ENCODE measurements at regions not wholly inside any gene's neighbourhood (a gene's known extent, or its start where the extent isn't known, plus 50 kb on each side); places are given as distances from the start of the nearest gene placed in this dataset.

- TF ChIP-seq, protein P1, sequence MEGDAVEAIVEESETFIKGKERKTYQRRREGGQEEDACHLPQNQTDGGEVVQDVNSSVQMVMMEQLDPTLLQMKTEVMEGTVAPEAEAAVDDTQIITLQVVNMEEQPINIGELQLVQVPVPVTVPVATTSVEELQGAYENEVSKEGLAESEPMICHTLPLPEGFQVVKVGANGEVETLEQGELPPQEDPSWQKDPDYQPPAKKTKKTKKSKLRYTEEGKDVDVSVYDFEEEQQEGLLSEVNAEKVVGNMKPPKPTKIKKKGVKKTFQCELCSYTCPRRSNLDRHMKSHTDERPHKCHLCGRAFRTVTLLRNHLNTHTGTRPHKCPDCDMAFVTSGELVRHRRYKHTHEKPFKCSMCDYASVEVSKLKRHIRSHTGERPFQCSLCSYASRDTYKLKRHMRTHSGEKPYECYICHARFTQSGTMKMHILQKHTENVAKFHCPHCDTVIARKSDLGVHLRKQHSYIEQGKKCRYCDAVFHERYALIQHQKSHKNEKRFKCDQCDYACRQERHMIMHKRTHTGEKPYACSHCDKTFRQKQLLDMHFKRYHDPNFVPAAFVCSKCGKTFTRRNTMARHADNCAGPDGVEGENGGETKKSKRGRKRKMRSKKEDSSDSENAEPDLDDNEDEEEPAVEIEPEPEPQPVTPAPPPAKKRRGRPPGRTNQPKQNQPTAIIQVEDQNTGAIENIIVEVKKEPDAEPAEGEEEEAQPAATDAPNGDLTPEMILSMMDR (IDR thresholded peaks at IDR 0.05; ENCODE audit: low read depth, low read length, missing control alignments) = no peak
- H3K4me3 ChIP-seq (ENCODE audit: low read depth, low read length) = no peak overlapping the region
- no peak for DNase-seq (ENCODE audit: low read depth)
These were observed 617.3 kb upstream of the ST8SIA4 start for GRCh38 chr5:101520417-101520816.

DNA sequence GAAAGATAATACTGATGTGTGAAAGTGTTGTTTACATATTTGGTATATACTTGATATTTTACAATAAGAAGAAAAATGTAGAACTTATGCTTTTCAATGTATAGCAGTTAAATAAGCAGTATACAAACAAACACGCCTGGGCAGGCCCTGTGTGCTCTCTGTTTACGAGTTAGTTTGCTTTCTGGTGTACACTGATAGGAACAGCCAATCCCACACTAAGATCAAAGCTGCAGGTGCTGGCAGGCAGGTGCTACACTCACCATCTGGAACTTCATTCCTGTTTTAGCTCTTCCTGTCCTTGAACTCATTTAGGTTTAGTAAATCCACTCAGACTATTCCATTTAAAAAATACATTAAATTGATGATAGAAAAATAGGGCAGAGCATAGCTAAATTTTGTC, 614.7 kb upstream of the ST8SIA4 start:
- TF ChIP-seq, protein P1 (IDR thresholded peaks at IDR 0.05; ENCODE audit: low read depth, low read length, missing control alignments) = no peak
- H3K4me3 ChIP-seq (ENCODE audit: low read depth, low read length) = no peak overlapping the region
- DNase-seq (ENCODE audit: low read depth) = no peak

GRCh38 chr5:101515721-101516120, 612.6 kb upstream of the ST8SIA4 start:
- TF ChIP-seq, protein P1 (IDR thresholded peaks at IDR 0.05; ENCODE audit: low read depth, low read length, missing control alignments) = no peak

DNA sequence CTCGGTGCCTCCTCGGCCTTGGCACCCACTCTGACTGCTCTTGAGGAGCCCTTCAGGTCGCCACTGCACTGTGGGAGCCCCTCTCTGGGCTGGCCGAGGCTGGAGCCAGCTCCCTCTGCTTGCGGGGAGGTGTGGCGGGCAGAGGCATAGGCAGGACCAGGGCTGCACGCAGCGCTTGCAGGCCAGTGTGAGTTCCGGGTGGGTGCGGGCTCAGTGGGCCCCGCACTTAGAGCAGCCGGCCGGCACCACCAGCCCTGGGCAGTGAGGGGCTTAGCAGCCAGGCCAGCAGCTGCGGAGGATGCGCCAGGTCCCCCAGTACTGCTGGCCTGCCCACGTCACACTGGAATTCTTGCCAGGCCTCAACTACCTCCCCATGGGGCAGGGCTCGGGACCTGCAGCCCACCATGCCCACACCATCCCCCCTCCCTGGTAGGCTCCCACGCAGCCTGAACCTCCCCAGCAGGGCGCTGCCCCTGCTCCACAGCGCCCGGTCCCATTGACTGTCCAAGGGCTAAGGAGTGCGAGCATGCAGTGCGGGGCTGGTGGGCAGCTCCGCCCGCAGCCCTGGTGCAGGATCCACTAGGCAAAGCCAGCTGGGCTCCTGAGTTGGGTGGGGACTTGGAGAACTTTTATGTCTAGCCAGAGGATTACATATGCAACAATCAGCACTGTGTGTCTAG, 602.9 kb upstream of the ST8SIA4 start:
- TF ChIP-seq, protein P1 (IDR thresholded peaks at IDR 0.05; ENCODE audit: low read depth, low read length, missing control alignments) = no peak
- no peak overlapping the region for H3K4me3 ChIP-seq (ENCODE audit: low read depth, low read length)
- DNase-seq (ENCODE audit: low read depth) = no peak

More at GRCh38 chr5:101515721-101516120, 612.6 kb upstream of the ST8SIA4 start:
- H3K4me3 ChIP-seq (ENCODE audit: low read depth, low read length) = no peak overlapping the region
- no peak for DNase-seq (ENCODE audit: low read depth)

DNA sequence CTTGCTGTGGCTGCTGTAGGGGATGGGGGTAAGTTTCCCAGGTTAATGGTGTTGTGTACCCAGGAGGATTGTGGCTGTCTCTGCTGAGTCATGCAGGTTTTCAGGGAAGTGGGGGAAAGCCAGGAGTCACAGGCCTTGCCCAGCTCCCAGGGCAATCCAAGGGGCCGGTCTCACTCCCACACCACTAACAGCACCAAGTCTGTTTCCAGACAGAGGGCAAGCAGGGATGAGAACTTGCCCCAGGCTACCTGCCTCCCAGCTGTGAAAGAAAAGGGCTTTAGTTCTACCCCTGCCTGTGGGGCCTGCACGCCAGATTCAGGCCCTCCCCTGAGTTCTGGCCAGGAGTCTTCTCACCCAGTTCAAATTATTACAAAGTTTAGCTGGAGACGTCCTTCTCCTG, 579.8 kb upstream of the ST8SIA4 start:
- H3K4me3 ChIP-seq (ENCODE audit: low read depth, low read length) = no peak overlapping the region
- TF ChIP-seq, protein P1 (IDR thresholded peaks at IDR 0.05; ENCODE audit: low read depth, low read length, missing control alignments) = no peak
- no peak for DNase-seq (ENCODE audit: low read depth)

- TF ChIP-seq, protein P1 (IDR thresholded peaks at IDR 0.05; ENCODE audit: low read depth, low read length, missing control alignments) = no peak
- H3K4me3 ChIP-seq (ENCODE audit: low read depth, low read length) = no peak overlapping the region
- no peak for DNase-seq (ENCODE audit: low read depth)
These were observed 570.4 kb upstream of the ST8SIA4 start for GRCh38 chr5:101473483-101473882.

DNA sequence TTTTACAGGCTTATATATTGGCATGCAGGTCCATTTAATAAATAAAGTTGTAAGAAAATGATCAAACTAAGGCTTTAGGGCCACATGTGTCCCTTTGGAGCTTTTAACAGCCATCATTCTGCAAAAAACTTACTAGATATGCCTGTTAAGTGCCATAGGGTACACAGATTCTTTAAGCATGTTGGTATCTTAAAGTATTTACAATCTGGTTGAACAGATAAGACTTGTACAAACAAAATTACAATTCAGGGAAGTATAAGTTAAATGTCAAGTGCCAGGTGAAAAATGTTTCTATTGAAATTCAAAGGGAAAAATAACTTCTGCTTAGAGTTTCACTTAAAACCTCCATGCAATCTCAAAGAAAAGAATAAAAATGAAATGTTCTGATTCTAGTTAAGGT, 558.4 kb upstream of the ST8SIA4 start:
- no peak for DNase-seq (ENCODE audit: low read depth)
- TF ChIP-seq, protein P1 (IDR thresholded peaks at IDR 0.05; ENCODE audit: low read depth, low read length, missing control alignments) = no peak
- H3K4me3 ChIP-seq (ENCODE audit: low read depth, low read length) = no peak overlapping the region
